GM19328 (cell line): ENCODE measurements at regions not wholly inside any gene's neighbourhood (a gene's known extent, or its start where the extent isn't known, plus 50 kb on each side); places are given as distances from the start of the nearest gene placed in this dataset.

Experiments
- ATAC-seq: cut with Tn5 transposase; IDR thresholded peaks from one replicate; pipeline ENCODE4 v1.9.1; 2021; ENCODE audit warnings: mild to moderate bottlenecking, moderate library complexity; ENCODE audit not compliant: unreplicated experiment

DNA sequence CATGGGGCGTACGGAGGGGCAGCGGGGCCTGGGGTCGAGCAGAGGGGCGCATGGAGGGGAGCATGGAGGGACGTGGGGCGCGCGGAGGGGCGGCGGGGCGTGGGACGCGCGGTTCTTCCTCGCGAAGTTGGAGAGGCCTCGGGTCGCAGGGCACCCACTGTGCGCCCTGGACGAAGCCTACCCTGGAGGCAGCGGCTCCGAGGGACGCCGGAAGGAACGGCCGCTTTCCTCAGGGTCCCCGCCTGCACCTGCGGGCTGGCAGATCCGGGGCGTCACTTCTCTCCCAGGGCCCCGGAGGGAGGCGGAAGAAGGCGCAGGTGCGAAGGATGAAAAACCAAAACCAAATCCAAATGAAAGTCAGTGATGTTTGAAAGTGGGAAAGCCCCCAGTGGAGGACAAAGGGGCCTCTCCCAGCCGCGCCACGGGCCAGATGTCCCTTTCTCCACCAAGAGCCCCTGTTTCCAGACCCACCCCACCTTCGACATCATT lies 142.1 kb upstream of the PDE10A start:
- ATAC-seq = no peak

GRCh38 chr6:165804331-165805066 lies 141.5 kb upstream of the PDE10A start:
- no peak for ATAC-seq

DNA sequence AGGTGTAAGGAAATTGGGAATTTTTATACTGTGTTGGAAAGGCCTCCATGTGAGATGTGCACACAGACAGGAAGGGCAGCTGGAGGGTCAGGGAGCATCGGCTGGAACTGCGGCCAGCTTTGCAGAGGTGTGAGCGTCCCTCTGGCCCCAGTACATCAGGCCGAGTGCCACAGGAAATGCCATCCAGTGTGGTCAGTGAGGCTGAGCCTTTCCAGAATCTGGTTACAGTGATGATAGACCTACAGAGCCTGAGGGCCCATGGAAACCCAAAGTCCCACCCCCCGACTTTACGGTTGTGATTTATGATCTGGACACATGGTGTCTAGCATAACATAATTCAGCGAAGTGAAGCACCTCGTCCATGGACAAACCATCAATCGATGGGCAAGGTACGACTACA lies 137.3 kb upstream of the PDE10A start:
- ATAC-seq = no peak

DNA sequence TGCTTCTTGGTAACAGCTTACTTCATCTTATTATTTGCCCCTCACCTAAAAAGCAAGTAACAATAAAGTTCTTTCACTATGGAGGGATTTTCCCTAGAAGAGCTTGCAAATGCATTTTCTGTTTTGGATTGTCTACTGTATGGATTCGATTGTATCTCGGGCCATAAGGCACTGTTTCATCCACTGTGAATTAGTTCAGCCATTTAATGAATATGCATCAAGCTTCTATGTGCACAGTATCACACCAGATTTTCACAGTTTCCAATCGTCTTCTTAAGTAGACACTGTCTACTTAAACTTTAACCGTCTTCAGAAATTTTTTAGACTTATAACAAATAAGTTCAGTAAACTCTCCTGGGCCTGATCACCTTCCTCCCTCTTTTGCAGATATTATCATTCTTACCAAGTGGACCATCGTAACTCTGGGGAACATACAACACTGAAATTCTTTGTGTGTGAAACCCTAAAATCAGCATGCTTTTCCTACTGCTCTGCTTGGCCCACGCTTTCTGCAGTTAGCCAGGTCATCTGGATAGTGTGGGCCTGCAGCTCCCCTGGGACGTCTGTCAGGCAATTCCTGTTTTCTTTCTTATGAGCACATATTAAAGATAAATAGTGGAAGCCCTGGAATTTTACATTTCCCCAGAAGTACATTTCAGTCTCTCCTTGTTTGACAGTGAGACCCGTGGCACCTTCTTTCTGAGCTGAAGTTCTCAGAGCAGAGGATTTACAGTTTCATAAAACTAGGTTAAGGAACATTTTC lies 136.5 kb upstream of the PDE10A start:
- ATAC-seq = no peak

- no peak for ATAC-seq
Measured at GRCh38 chr6:165798991-165799390, 135.9 kb upstream of the PDE10A start.

GRCh38 chr6:165794179-165794601 lies 131.1 kb upstream of the PDE10A start:
- no peak for ATAC-seq

DNA sequence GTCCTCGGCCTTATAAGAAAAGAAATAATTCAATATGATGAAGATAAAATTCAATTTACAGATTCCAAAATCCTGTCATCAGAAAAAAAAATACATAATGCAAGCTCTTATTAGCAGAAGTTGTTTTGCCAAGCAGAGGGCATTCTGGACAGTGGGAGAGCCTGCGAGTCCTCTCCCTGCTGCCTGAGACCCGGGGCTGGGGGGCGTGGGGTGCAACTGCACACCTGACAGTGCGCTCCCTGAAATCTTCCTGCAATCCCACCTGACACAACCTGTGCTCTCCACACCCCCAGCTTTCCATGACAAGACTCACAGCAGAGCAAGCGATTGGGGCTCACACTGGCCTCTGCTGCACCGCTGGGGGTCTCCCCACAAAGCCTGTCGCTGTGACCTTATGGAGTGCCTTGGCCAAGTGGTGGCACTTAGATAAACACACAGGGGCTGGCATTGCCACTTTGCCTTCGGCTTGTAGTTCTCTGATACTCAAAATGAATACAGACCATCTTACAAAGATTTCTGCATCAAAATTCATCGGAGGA lies 130.3 kb upstream of the PDE10A start:
- ATAC-seq = no peak

DNA sequence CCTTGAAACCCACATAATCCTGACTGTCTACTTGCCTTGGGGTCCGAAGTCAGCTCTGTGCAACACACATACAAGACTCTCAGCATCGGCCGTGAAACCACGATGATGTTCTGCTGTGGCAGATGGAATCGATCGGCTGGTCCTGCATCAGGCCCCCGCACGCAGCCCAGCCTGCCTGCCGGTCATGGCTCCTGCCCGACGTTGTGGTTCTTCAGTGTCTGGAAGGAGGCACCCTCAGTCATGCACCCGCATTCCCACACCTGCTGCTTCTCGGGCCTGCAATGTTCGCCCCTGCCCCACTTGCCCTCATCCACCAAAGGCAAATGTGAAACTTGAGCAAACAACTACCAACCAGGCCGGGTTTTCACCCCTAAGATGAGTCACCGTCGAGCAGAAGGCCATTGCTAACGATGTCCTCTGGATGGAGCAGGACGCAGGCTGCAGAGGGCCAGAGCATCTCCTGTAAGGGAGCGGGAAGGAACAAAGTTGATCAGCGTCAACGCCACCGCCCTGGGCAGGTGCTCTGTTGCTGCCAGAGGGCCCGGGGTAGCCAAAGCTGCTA lies 128.9 kb upstream of the PDE10A start:
- ATAC-seq = no peak

GRCh38 chr6:165791306-165791705 lies 128.3 kb upstream of the PDE10A start:
- no peak for ATAC-seq

DNA sequence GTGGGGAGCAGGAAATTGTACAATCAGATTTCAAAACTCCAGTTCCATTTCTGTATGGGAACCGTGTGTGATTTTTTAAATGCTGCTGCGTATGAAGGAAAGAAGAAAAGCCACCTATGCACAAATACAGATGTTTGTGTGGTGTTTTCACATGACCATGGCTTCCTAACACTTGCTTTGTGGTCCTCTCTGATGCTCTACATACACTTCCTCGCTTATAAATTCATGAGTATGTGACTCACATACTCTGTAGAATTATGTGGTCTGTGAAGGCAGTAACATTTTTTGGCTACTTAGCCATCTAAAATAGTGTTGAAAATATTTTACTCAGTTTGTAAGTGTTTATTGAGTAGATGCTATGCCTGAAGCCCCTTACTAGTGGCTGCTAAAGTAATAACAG lies 119.8 kb upstream of the PDE10A start:
- ATAC-seq = no peak

DNA sequence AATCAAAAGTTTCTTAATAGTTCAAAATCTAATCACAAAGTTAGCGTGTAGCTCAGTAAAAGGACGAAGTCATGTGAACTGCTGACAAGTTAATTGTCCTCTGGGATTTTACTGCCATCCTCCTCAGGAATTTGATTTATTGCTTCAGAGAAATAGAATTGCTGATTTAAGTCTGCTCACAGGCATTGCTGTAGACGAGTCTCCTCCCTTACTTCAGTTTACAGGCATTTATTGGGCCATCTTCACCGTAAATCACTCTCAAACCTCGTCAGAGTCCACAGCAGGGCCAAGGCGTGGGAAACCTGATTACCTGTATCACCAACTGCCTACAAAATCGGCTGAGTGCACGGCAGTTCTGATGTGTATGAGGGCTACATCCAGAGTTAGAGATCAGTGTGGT lies 119.1 kb upstream of the PDE10A start:
- no peak for ATAC-seq

- no peak for ATAC-seq
Measured at GRCh38 chr6:165777680-165778079, 114.6 kb upstream of the PDE10A start.

GRCh38 chr6:165776691-165777090 lies 113.7 kb upstream of the PDE10A start:
- ATAC-seq = no peak

- no peak for ATAC-seq
Measured at GRCh38 chr6:165775721-165776120, 112.7 kb upstream of the PDE10A start.

GRCh38 chr6:165774903-165775601 lies 112.0 kb upstream of the PDE10A start:
- ATAC-seq = no peak

DNA sequence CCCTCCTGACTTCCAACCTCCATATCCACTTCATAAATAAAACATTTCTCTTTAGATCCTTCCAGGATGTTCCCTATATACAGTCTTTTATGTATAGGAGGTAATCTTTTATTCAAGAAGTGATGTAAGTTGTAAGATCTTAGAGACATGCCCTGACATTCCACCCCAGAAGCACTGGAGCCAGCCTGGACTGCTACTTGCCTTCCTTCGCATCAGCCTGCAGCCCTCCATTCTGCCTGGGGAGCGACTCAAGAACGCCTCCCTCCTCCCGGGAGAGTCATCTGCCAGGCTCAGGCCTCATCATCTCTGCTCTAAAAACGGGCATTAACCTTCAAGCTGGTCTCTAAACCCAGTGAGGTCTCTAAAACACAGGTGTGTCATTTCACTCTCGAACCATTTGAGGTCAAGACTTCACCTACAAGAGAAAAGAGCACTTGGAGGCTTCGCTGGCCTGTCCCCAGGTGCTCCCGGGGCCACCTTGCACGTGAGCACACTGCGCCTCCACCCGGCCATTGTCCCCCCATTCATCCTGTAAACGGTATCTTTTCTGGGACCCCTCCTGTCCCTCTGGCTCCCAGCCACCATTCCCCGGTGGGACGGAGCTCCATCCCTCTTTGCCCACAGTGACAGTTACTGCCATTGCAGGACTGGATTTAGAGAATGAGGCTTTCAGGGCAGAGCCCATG lies 107.5 kb upstream of the PDE10A start:
- ATAC-seq = no peak

- no peak for ATAC-seq
Measured at GRCh38 chr6:165769884-165770283, 106.8 kb upstream of the PDE10A start.

GRCh38 chr6:165769401-165769800 lies 106.4 kb upstream of the PDE10A start:
- ATAC-seq = no peak

DNA sequence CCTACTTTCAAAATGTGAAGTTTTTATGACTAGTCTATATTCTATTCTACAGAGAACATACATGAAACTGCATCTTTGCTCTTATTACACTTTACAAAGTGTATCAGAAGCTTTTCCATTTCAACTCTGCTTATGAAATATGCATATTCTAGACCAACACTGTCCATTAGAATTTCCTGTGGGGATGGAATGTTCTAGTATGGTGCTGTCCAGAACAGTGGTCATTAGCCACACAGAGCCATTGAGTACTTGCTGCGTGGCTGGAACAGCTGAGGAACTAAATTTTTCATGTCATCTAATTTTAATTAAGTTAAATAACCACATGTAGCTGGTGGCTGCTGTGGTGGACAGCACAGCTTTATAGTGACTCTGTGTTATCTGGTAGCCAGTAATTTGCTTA lies 105.9 kb upstream of the PDE10A start:
- ATAC-seq = no peak

DNA sequence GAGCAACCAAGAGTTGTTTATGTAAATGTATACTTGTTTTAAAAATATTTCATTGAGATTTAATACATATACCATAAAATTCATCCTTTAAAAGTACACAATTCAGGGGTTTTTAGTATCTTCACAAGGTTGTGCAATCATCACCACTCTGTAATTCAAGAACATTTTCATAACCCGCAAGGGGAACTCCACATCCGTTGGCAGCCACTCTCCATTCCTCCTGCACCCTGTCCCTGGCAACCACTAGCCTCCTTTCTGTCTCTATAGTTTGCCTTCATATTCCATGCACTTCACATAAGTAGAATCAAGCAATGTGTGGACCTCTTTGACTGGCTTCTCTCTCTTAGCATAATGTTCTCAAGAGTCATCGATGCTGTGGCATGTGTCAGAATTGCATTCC lies 104.2 kb upstream of the PDE10A start:
- ATAC-seq = no peak

DNA sequence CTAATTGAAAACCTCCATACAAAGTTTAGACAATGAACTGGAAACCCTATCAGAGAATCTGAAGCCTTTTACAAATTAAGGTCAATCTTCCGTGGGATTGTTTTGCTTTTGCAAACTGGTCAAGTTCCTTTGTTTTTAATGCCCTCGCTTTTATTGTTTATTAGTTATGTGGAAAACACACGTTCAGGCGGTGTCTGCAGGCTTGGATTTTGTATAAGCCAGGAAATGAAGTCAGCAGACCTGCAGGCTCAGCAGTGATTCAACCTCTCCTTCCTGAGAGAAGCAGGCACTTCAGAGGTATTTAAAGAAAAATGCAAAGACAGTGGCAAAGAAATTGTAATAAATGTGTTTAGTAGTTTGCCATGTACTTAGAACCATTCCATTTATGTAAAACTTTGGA lies 103.4 kb upstream of the PDE10A start:
- ATAC-seq = no peak
